HFFc6 (cell line): ENCODE measurements at regions not wholly inside any gene's neighbourhood (a gene's known extent, or its start where the extent isn't known, plus 50 kb on each side); places are given as distances from the start of the nearest gene placed in this dataset.

ENCODE experiments used
- DNase-seq: peaks from one replicate; pipeline ENCODE4 v3.0.0-alpha.2; 2018
- H3K27ac Mint-ChIP-seq: 2 replicates; pipeline ENCODE4 v1.8.0; 2020; ENCODE audit warnings: mild to moderate bottlenecking, mixed read lengths
- H3K27me3 Mint-ChIP-seq: 2 replicates; pipeline ENCODE4 v1.8.0; 2021; ENCODE audit warnings: mild to moderate bottlenecking, moderate library complexity, mixed read lengths; ENCODE audit not compliant: insufficient read depth
- H3K36me3 Mint-ChIP-seq: 2 replicates; pipeline ENCODE4 v1.8.0; 2021; ENCODE audit warnings: low read depth, mixed read lengths
- H3K4me1 Mint-ChIP-seq: 2 replicates; pipeline ENCODE4 v1.8.0; 2020; ENCODE audit warnings: low read depth, mixed read lengths
- H3K4me3 Mint-ChIP-seq: 2 replicates; pipeline ENCODE4 v1.8.0; 2020; ENCODE audit warnings: mild to moderate bottlenecking, moderate library complexity, mixed read lengths
- H3K9me3 Mint-ChIP-seq: 2 replicates; pipeline ENCODE4 v1.8.0; 2020; ENCODE audit warnings: mild to moderate bottlenecking, mixed read lengths
- TF ChIP-seq, protein P1 (sequence below): fragments of 200-600 bp; sonication (generic); IDR thresholded peaks from 2 replicates; pipeline ENCODE4 v1.5.0; 2021; ENCODE audit warnings: antibody characterized with exemption, mild to moderate bottlenecking

DNA sequence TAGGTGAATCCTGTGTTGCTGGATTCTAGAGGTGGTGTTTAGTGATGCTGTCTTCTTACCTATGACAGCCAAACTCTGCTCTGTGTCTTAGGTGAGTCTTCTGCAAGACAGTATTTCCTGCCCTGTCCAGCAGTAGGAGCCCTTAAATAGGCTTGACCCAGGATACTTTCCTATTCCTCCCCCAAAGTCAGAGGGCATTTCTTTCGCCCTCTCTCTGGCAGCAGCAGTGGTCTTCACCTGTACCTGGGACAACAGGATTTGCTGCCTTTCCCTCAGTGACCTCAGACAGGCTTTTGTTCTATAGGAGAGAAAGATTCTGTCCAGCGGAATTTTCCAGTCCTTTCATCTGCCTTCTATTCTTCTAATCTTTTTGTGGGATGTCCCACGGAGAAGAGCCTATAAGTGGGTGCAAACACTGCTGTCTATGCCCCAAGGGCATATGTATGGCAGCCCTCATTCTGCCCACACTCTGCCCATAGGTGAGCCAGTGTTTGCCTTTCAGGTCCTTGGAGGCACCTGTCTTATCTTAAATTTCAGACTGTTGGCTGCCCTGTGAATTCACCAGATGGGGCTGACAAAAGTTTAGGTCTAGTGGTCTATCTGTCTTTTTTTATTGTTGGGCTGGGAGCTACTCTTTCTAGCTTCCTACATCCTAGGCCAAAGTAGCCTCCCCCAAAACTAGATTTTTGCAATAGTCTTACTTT is 177.3 kb upstream of the SPOPL start:
- H3K27me3 Mint-ChIP-seq: peaks cover 4% of the 10 kb centered on the region; the same call in 1 of the 2 replicates
- no peaks in the 10 kb centered on the region; the same call in 1 of the 2 replicates for H3K9me3 Mint-ChIP-seq
- no peaks in the 10 kb centered on the region for H3K4me1 Mint-ChIP-seq
- DNase-seq: no peak
- H3K4me3 Mint-ChIP-seq: no peak overlapping the region
- no peak overlapping the region for H3K27ac Mint-ChIP-seq
- no peaks in the 10 kb centered on the region for H3K36me3 Mint-ChIP-seq
- TF ChIP-seq, protein P1, sequence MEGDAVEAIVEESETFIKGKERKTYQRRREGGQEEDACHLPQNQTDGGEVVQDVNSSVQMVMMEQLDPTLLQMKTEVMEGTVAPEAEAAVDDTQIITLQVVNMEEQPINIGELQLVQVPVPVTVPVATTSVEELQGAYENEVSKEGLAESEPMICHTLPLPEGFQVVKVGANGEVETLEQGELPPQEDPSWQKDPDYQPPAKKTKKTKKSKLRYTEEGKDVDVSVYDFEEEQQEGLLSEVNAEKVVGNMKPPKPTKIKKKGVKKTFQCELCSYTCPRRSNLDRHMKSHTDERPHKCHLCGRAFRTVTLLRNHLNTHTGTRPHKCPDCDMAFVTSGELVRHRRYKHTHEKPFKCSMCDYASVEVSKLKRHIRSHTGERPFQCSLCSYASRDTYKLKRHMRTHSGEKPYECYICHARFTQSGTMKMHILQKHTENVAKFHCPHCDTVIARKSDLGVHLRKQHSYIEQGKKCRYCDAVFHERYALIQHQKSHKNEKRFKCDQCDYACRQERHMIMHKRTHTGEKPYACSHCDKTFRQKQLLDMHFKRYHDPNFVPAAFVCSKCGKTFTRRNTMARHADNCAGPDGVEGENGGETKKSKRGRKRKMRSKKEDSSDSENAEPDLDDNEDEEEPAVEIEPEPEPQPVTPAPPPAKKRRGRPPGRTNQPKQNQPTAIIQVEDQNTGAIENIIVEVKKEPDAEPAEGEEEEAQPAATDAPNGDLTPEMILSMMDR: no peak

GRCh38 chr2:138327967-138328366 is 173.6 kb upstream of the SPOPL start:
- no peak for DNase-seq
- H3K4me1 Mint-ChIP-seq: no peaks in the 10 kb centered on the region
- H3K27me3 Mint-ChIP-seq: peaks cover 3% of the 10 kb centered on the region
- no peak overlapping the region for H3K27ac Mint-ChIP-seq
- TF ChIP-seq, protein P1: no peak
- H3K4me3 Mint-ChIP-seq: no peak overlapping the region
- no peaks in the 10 kb centered on the region for H3K36me3 Mint-ChIP-seq
- H3K9me3 Mint-ChIP-seq: no peaks in the 10 kb centered on the region

- H3K36me3 Mint-ChIP-seq: no peaks in the 10 kb centered on the region
- H3K4me1 Mint-ChIP-seq: no peaks in the 10 kb centered on the region
- peaks cover under 1% of the 10 kb centered on the region for H3K27me3 Mint-ChIP-seq
- no peak for DNase-seq
- no peak overlapping the region for H3K27ac Mint-ChIP-seq
- H3K4me3 Mint-ChIP-seq: no peak overlapping the region
- H3K9me3 Mint-ChIP-seq: no peaks in the 10 kb centered on the region
- TF ChIP-seq, protein P1: no peak
Observed at GRCh38 chr2:138329162-138329561, 172.4 kb upstream of the SPOPL start.

DNA sequence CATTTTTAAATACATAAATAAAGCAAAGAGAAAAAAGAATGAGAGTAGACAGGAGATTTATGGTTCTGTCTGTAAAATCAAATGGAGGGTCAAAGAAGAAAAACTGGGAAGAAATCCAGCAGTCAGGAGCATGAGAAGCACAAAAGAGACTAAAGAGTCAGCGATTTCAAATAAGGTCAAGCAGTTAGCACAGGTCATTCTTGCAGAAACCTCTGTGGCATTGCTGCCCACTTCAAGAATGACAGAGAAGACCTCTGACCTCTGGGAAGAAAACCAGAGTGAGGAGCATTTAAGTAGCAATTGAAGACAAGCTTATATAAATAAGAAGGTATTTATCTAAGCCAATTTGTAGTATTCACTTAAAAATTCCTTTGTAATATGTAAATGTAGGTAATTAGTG is 172.0 kb upstream of the SPOPL start:
- Mint-ChIP-seq H3K4me3 (no peak overlapping the region), H3K36me3 (no peaks in the 10 kb centered on the region), H3K4me1 (no peaks in the 10 kb centered on the region), H3K27ac (no peak overlapping the region), H3K27me3 (no peaks in the 10 kb centered on the region; the same call in 1 of the 2 replicates), H3K9me3 (no peaks in the 10 kb centered on the region)
- TF ChIP-seq, protein P1: no peak
- no peak for DNase-seq

- DNase-seq: no peak
- no peaks in the 10 kb centered on the region for H3K36me3 Mint-ChIP-seq
- H3K4me1 Mint-ChIP-seq: peaks cover 17% of the 10 kb centered on the region
- H3K4me3 Mint-ChIP-seq: no peak overlapping the region
- TF ChIP-seq, protein P1: no peak
- no peaks in the 10 kb centered on the region for H3K9me3 Mint-ChIP-seq
- no peak overlapping the region for H3K27ac Mint-ChIP-seq
- H3K27me3 Mint-ChIP-seq: no peaks in the 10 kb centered on the region; the same call in 1 of the 2 replicates
Observed at GRCh38 chr2:138333121-138333520, 168.4 kb upstream of the SPOPL start.
